ENCODE measurements at regions not wholly inside any gene's neighbourhood (a gene's known extent, or its start where the extent isn't known, plus 50 kb on each side); places are given as distances from the start of the nearest gene placed in this dataset.

- Histone ChIP-seq H3K4me1 (ENCODE audit: control insufficient read depth, insufficient read depth, low read length) (no peaks in the 10 kb centered on the region; the same call in 1 of the 2 replicates), H3K27me3 (ENCODE audit: control insufficient read depth, insufficient read depth, low read length) (no peaks in the 10 kb centered on the region), H3K27ac (ENCODE audit: low read length) (peak overlapping the region; percentile 39; the same call in 1 of the 2 replicates), H3K36me3 (ENCODE audit: control insufficient read depth, insufficient read depth, low read length) (no peaks in the 10 kb centered on the region), H3K4me3 (ENCODE audit: low read depth in 2 of 2, low read length in 2 of 2) (no peak overlapping the region), H3K9me3 (ENCODE audit: control insufficient read depth, insufficient read depth, low read depth, low read length) (no peaks in the 10 kb centered on the region)
- ChIA-PET POLR2A (interaction anchor here (0.5 kb wide), 1 partner anchor 468 kb away, joined by 9 read pairs; no protein-coding TSS in a partner anchor), CTCF (no interaction called here)
- no TSS peak for BruUV-seq (replicated peaks)
- ATAC-seq (peak; percentile 61), DNase-seq (ENCODE audit: low read depth, low spot score) (no peak)
- TF ChIP-seq CTCF (IDR thresholded peaks at IDR 0.05) (no peak), TCF7L2 (IDR thresholded peaks at IDR 0.05; ENCODE audit: low read depth, low read length) (no peak), SIN3A (IDR thresholded peaks at IDR 0.05; ENCODE audit: borderline replicate concordance, insufficient read depth, low read depth, low read length) (no peak), POLR2AphosphoS5 (IDR thresholded peaks at IDR 0.05; ENCODE audit: low read depth, low read length) (no peak), REST (IDR thresholded peaks at IDR 0.05; ENCODE audit: insufficient read depth in 1 of 2, low read depth in 2 of 2, low read length in 1 of 2) (no peak)
- in situ Hi-C loops (cut with HindIII; ENCODE audit: low pct_unique_long_range_greater_than_20kb, low sequenced_read_pairs) (no loop called here), intact Hi-C loops (cut with micrococcal nuclease; ENCODE audit: unreplicated experiment) (no loop called here)
Observed at GRCh38 chr21:45347712-45348499, 57.1 kb upstream of the COL18A1 start.

GRCh38 chr21:45348591-45349327 lies 56.2 kb upstream of the COL18A1 start:
- Histone ChIP-seq H3K4me3 (ENCODE audit: low read depth in 2 of 2, low read length in 2 of 2) (no peak overlapping the region), H3K4me1 (ENCODE audit: control insufficient read depth, insufficient read depth, low read length) (no peaks in the 10 kb centered on the region; the same call in 1 of the 2 replicates), H3K36me3 (ENCODE audit: control insufficient read depth, insufficient read depth, low read length) (no peaks in the 10 kb centered on the region), H3K27me3 (ENCODE audit: control insufficient read depth, insufficient read depth, low read length) (no peaks in the 10 kb centered on the region), H3K27ac (ENCODE audit: low read length) (0 out of 2 replicates have a peak overlapping the region, but pooled peaks have one; percentile 17), H3K9me3 (ENCODE audit: control insufficient read depth, insufficient read depth, low read depth, low read length) (no peaks in the 10 kb centered on the region)
- POLR2A ChIA-PET = no interaction called here
- BruUV-seq (replicated peaks) = no TSS peak
- TF ChIP-seq REST (IDR thresholded peaks at IDR 0.05; ENCODE audit: insufficient read depth in 1 of 2, low read depth in 2 of 2, low read length in 1 of 2) (no peak), SIN3A (IDR thresholded peaks at IDR 0.05; ENCODE audit: borderline replicate concordance, insufficient read depth, low read depth, low read length) (no peak), CTCF (IDR thresholded peaks at IDR 0.05) (no peak), POLR2AphosphoS5 (IDR thresholded peaks at IDR 0.05; ENCODE audit: low read depth, low read length) (no peak), TCF7L2 (IDR thresholded peaks at IDR 0.05; ENCODE audit: low read depth, low read length) (no peak)
- intact Hi-C loops (cut with micrococcal nuclease; ENCODE audit: unreplicated experiment) = no loop called here
- ATAC-seq = no peak
- in situ Hi-C loops (cut with HindIII; ENCODE audit: low pct_unique_long_range_greater_than_20kb, low sequenced_read_pairs) = no loop called here
- DNase-seq (ENCODE audit: low read depth, low spot score) = no peak
- CTCF ChIA-PET = no interaction called here
